H9 (cell line): ENCODE measurements at regions not wholly inside any gene's neighbourhood (a gene's known extent, or its start where the extent isn't known, plus 50 kb on each side); places are given as distances from the start of the nearest gene placed in this dataset.

Experiments
- DNase-seq: peaks from one replicate; pipeline ENCODE4 v3.0.0-alpha.2; 2017
- H2AFZ ChIP-seq: one replicate; pipeline ENCODE4 v1.6.1; 2013; ENCODE audit warnings: mild to moderate bottlenecking, low read length, control low read depth, moderate library complexity
- H2AK5ac ChIP-seq: 2 replicates; pipeline ENCODE4 v1.6.1; 2013; ENCODE audit warnings: low read length, control low read depth, mixed read lengths; ENCODE audit not compliant: insufficient read length
- H2BK120ac ChIP-seq: one replicate; pipeline ENCODE4 v1.6.1; 2013; ENCODE audit warnings: low read depth, mild to moderate bottlenecking, low read length, control low read depth, inconsistent platforms; ENCODE audit not compliant: poor library complexity, severe bottlenecking
- H2BK12ac ChIP-seq: 2 replicates; pipeline ENCODE4 v1.6.1; 2013; ENCODE audit warnings: low read length, control low read depth, mixed read lengths, low read depth; ENCODE audit not compliant: insufficient read length
- H2BK15ac ChIP-seq: 2 replicates; pipeline ENCODE4 v1.6.1; 2013; ENCODE audit warnings: low read depth, low read length, control low read depth
- H2BK20ac ChIP-seq: one replicate; pipeline ENCODE4 v1.6.1; 2013; ENCODE audit warnings: low read depth, mild to moderate bottlenecking, low read length, control low read depth, inconsistent platforms; ENCODE audit not compliant: poor library complexity, severe bottlenecking
- H2BK5ac ChIP-seq: 2 replicates; pipeline ENCODE4 v1.6.1; 2013; ENCODE audit warnings: low read length, control low read depth, mixed read lengths; ENCODE audit not compliant: insufficient read length
- H3K14ac ChIP-seq: 2 replicates; pipeline ENCODE4 v1.6.1; 2013; ENCODE audit warnings: low read length, control low read depth; ENCODE audit not compliant: insufficient read depth
- H3K18ac ChIP-seq: 2 replicates; pipeline ENCODE4 v1.6.1; 2013; ENCODE audit warnings: low read depth, mild to moderate bottlenecking, mixed read lengths, low read length, control low read depth; ENCODE audit not compliant: insufficient read length
- H3K23ac ChIP-seq: 2 replicates; pipeline ENCODE4 v1.6.1; 2013; ENCODE audit warnings: low read length, control low read depth, mixed read lengths, low read depth; ENCODE audit not compliant: insufficient read length
- H3K23me2 ChIP-seq: 2 replicates; pipeline ENCODE4 v1.6.1; 2013; ENCODE audit warnings: low read depth, mild to moderate bottlenecking, mixed read lengths, low read length, control low read depth; ENCODE audit not compliant: insufficient read length, poor library complexity, severe bottlenecking
- H3K27ac ChIP-seq: 2 replicates; pipeline ENCODE4 v1.5.1; 2013; ENCODE audit warnings: low read length, control low read depth, mixed read lengths, low read depth; ENCODE audit not compliant: insufficient read length
- H3K27me3 ChIP-seq: 2 replicates; pipeline ENCODE4 v1.6.1; 2013; ENCODE audit warnings: low read length, control low read depth, inconsistent platforms; ENCODE audit not compliant: insufficient read depth
- H3K4ac ChIP-seq: 2 replicates; pipeline ENCODE4 v1.6.1; 2013; ENCODE audit warnings: low read depth, mild to moderate bottlenecking, control low read depth, inconsistent platforms, low read length, moderate library complexity
- H3K4me1 ChIP-seq: 2 replicates; pipeline ENCODE4 v1.6.1; 2013; ENCODE audit warnings: low read length, control low read depth, inconsistent platforms; ENCODE audit not compliant: insufficient read depth
- H3K4me2 ChIP-seq: 2 replicates; pipeline ENCODE4 v1.6.1; 2013; ENCODE audit warnings: low read length, control low read depth, mixed read lengths; ENCODE audit not compliant: insufficient read length, insufficient read depth
- H3K56ac ChIP-seq: 2 replicates; pipeline ENCODE4 v1.6.1; 2013; ENCODE audit warnings: low read depth, mild to moderate bottlenecking, mixed read lengths, low read length, control low read depth; ENCODE audit not compliant: insufficient read length
- H3K79me1 ChIP-seq: 2 replicates; pipeline ENCODE4 v1.6.1; 2013; ENCODE audit warnings: low read depth, mild to moderate bottlenecking, moderate library complexity, low read length, control low read depth, inconsistent platforms; ENCODE audit not compliant: insufficient read depth, poor library complexity, severe bottlenecking
- H3K79me2 ChIP-seq: 2 replicates; pipeline ENCODE4 v1.6.1; 2013; ENCODE audit warnings: low read length, control low read depth, inconsistent platforms; ENCODE audit not compliant: insufficient read depth
- H3K9ac ChIP-seq: 2 replicates; pipeline ENCODE4 v1.6.1; 2013; ENCODE audit warnings: low read length, control low read depth, mixed read lengths; ENCODE audit not compliant: insufficient read length; ENCODE audit errors: extremely low read depth
- H3K9me3 ChIP-seq: one replicate; pipeline ENCODE4 v1.6.1; 2013; ENCODE audit warnings: low read depth, low read length, inconsistent platforms; ENCODE audit not compliant: control insufficient read depth
- H3T11ph ChIP-seq: one replicate; pipeline ENCODE4 v1.6.1; 2013; ENCODE audit warnings: mild to moderate bottlenecking, low read length, control low read depth, inconsistent platforms
- H4K20me1 ChIP-seq: one replicate; pipeline ENCODE4 v1.6.1; 2013; ENCODE audit not compliant: control insufficient read depth, insufficient read length, insufficient read depth
- H4K5ac ChIP-seq: 2 replicates; pipeline ENCODE4 v1.6.1; 2013; ENCODE audit warnings: low read depth, mild to moderate bottlenecking, mixed read lengths, low read length, control low read depth; ENCODE audit not compliant: insufficient read length
- H4K8ac ChIP-seq: replicated peaks from 2 replicates; pipeline ENCODE4 v1.6.1; 2013; ENCODE audit warnings: low read length, control low read depth, mixed read lengths, low read depth; ENCODE audit not compliant: insufficient read length
- H4K91ac ChIP-seq: 2 replicates; pipeline ENCODE4 v1.6.1; 2013; ENCODE audit warnings: low read depth, mild to moderate bottlenecking, moderate library complexity, mixed read lengths, low read length, control low read depth; ENCODE audit not compliant: insufficient read length
- H3K27ac Mint-ChIP-seq, 3 experiments: 2 replicates in 2 of 3; 3 replicates in 1 of 3; pipeline ENCODE4 v1.8.0; 2020 to 2021; ENCODE audit warnings: mixed read lengths in 3 of 3, mild to moderate bottlenecking in 1 of 3, moderate library complexity in 1 of 3
- H3K27me3 Mint-ChIP-seq: 2 replicates; pipeline ENCODE4 v1.8.0; 2021; ENCODE audit warnings: low read depth, mild to moderate bottlenecking, moderate library complexity, mixed read lengths
- H3K36me3 Mint-ChIP-seq, 3 experiments: 2 replicates in 2 of 3; 3 replicates in 1 of 3; pipeline ENCODE4 v1.8.0; 2020 to 2021; ENCODE audit warnings: low read depth in 3 of 3, mixed read lengths in 3 of 3; ENCODE audit not compliant: insufficient read depth in 1 of 3
- H3K4me1 Mint-ChIP-seq, 2 experiments: 2 replicates each; pipeline ENCODE4 v1.8.0; 2020; ENCODE audit warnings: mixed read lengths in 2 of 2
- H3K4me3 Mint-ChIP-seq, 2 experiments: 2 replicates in 1 of 2; 3 replicates in 1 of 2; pipeline ENCODE4 v1.8.0; 2020 to 2021; ENCODE audit warnings: mild to moderate bottlenecking in 2 of 2, mixed read lengths in 2 of 2, moderate library complexity in 1 of 2
- H3K9me3 Mint-ChIP-seq, 2 experiments: 2 replicates in 1 of 2; 3 replicates in 1 of 2; pipeline ENCODE4 v1.8.0; 2020; ENCODE audit warnings: mild to moderate bottlenecking in 2 of 2, mixed read lengths in 2 of 2, moderate library complexity in 1 of 2
- WGBS: extraction: QIAGEN DNeasy Blood & Tissue Kit; methylation state at CpG from one replicate; pipeline ENCODE4 v1.1.7; 2013; ENCODE audit warnings: missing lambda C conversion rate, low lambda C conversion rate, mixed read lengths; ENCODE audit not compliant: insufficient read length; ENCODE audit errors: extremely low coverage; 5-methylcytosine and 5-hydroxymethylcytosine counted together
- TF ChIP-seq, protein P1 (sequence below): fragments of 200-600 bp; sonication (generic); conservative IDR thresholded peaks from 3 replicates; pipeline ENCODE4 v1.8.0; 2021; ENCODE audit warnings: antibody characterized with exemption, mild to moderate bottlenecking

DNA sequence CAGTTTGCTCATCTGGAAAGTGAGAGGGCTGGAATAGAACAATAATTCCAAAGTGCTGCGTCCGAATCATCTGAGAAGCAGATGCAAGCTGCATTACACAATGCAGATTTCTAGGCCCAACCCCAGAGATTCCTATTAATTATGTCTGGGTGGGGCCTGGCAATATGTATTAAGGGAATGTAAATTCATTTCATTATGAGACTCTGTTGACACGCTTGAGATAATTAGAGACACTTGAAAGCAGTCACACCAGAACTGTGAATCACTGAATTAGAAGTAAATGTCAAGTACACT, 54.7 kb upstream of the HK2 start:
- no peaks in the 10 kb centered on the region; a peak in 1 of 5 replicates for H3K9me3 Mint-ChIP-seq
- no peaks in the 10 kb centered on the region; a peak in 1 of 7 replicates for H3K36me3 Mint-ChIP-seq
- H3K23me2 ChIP-seq = no peaks in the 10 kb centered on the region
- TF ChIP-seq, protein P1, sequence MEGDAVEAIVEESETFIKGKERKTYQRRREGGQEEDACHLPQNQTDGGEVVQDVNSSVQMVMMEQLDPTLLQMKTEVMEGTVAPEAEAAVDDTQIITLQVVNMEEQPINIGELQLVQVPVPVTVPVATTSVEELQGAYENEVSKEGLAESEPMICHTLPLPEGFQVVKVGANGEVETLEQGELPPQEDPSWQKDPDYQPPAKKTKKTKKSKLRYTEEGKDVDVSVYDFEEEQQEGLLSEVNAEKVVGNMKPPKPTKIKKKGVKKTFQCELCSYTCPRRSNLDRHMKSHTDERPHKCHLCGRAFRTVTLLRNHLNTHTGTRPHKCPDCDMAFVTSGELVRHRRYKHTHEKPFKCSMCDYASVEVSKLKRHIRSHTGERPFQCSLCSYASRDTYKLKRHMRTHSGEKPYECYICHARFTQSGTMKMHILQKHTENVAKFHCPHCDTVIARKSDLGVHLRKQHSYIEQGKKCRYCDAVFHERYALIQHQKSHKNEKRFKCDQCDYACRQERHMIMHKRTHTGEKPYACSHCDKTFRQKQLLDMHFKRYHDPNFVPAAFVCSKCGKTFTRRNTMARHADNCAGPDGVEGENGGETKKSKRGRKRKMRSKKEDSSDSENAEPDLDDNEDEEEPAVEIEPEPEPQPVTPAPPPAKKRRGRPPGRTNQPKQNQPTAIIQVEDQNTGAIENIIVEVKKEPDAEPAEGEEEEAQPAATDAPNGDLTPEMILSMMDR = no peak
- H3K79me2 ChIP-seq = no peaks in the 10 kb centered on the region
- H2BK5ac ChIP-seq = no peak overlapping the region
- no peak for DNase-seq
- H3T11ph ChIP-seq = no peak overlapping the region
- no peak overlapping the region for H3K4me3 Mint-ChIP-seq
- H4K20me1 ChIP-seq = no peaks in the 10 kb centered on the region
- peak overlapping the region; percentile 89 for H3K18ac ChIP-seq
- 0 out of 2 replicates have a peak, but pooled peaks cover 3% of the 10 kb centered on the region for H3K4me1 ChIP-seq
- peak overlapping the region; percentile 5 for H2AFZ ChIP-seq
- H3K9ac ChIP-seq = no peak overlapping the region
- no peak overlapping the region for H2BK120ac ChIP-seq
- H3K27me3 ChIP-seq = no peaks in the 10 kb centered on the region
- H2AK5ac ChIP-seq = no peak overlapping the region
- H3K14ac ChIP-seq = peak overlapping the region; percentile 82; the same call in 1 of the 2 replicates
- no peak overlapping the region; the same call in 1 of the 2 replicates for H3K4ac ChIP-seq
- no CpG with 5 or more reads among the region's 3 CpGs for WGBS
- no peak overlapping the region for H4K5ac ChIP-seq
- no peak overlapping the region for H3K23ac ChIP-seq
- no peak overlapping the region for H2BK12ac ChIP-seq
- H2BK20ac ChIP-seq = no peak overlapping the region
- H3K27ac ChIP-seq = no peak overlapping the region
- H3K4me1 Mint-ChIP-seq = peaks cover 15 to 20% of the 10 kb centered on the region in 2 experiments
- no peaks in the 10 kb centered on the region for H3K9me3 ChIP-seq
- H3K79me1 ChIP-seq = no peaks in the 10 kb centered on the region
- no peak overlapping the region for H2BK15ac ChIP-seq
- H3K27me3 Mint-ChIP-seq = peaks cover 9% of the 10 kb centered on the region
- H3K56ac ChIP-seq = no peak overlapping the region
- no peak overlapping the region for H3K27ac Mint-ChIP-seq
- H4K91ac ChIP-seq = no peak overlapping the region
- H3K4me2 ChIP-seq = no peak overlapping the region
- H4K8ac ChIP-seq = no peak overlapping the region
